Activated effector memory CD4-positive, alpha-beta T cell treated with Interleukin-2 at 50 U/mL for 16 hours (primary cell): ENCODE measurements at regions not wholly inside any gene's neighbourhood (a gene's known extent, or its start where the extent isn't known, plus 50 kb on each side); places are given as distances from the start of the nearest gene placed in this dataset.
A peak's percentile ranks its signal among the peaks of the same experiment; 100 is the strongest.

Experiments
- DNase-seq: peaks from one replicate; pipeline ENCODE4 v3.0.0-alpha.2; 2020

DNA sequence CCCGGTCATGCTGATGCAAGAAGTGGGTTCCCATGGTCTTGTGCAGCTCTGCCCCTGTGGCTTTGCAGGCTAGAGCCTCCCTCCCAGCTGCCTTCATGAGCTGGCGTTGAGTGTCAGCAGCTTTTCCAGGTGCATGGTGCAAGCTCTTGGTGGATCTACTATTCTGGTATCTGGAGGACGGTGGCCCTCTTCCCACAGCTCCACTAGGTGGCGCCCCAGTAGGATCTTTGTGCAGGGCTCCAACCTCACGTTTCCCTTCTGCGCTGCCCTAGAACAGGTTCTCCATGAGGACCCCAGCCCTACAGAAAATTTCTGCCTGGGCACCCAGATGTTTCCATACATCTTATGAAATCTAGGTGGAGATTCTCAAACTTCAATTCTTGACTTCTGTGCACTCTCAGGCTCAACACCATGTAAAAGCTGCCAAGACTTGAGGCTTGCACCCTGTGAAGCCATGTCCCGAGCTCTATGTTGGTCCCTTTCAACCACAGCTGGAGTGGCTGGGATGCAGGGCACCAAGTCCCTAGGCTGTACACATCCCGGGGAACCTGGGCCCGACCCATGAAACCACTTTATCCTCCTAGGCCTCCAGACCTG is 238.4 kb upstream of the MDFIC2 start:
- peak; percentile 46 for DNase-seq

- DNase-seq, result no peak
Observed at GRCh38 chr3:70546679-70547078, 234.2 kb upstream of the MDFIC2 start.

GRCh38 chr3:70543493-70543892 is 231.1 kb upstream of the MDFIC2 start:
- no peak for DNase-seq

- no peak for DNase-seq
Observed at GRCh38 chr3:70539908-70540307, 227.5 kb upstream of the MDFIC2 start.

DNA sequence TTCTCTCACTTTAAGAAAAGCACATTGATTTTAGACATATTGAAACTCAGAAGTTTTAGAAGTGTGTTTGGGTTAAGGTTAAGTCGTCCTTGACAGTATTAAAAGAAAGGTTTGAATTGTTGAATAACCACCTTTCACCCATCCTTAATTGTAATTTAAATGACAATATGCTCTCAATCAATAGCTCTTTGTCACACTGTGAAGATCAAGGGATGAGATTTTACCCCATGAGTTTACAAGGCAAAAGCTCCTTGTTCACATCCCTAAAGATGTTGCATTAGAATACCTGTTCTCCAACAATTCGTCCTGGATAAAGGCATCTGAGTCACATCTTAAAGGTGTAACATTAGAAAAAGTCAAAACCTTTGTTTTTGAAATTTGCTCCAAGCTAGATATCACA is 220.4 kb upstream of the MDFIC2 start:
- DNase-seq, result no peak

- no peak for DNase-seq
Observed at GRCh38 chr3:70531838-70532489, 219.5 kb upstream of the MDFIC2 start.

GRCh38 chr3:70531063-70531657 is 218.7 kb upstream of the MDFIC2 start:
- no peak for DNase-seq

DNA sequence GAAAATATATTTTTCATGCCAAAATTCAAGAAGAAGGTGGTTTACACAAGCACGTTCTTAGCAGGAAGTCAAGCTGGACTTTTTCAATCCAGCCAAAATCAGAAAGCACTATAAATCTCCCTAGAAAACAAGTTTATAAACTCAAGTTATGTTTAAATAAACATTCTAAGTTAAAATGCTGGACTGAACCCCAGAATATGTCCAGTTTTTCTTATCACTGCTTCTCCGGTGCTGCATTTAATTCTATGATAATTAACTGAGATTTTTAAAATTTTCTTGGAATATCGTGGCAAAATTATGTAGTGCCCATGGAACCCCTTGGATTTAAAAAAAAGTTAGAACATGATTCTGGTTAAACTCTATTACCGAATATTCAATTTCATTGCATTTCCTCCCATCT is 218.2 kb upstream of the MDFIC2 start:
- DNase-seq, result no peak

DNA sequence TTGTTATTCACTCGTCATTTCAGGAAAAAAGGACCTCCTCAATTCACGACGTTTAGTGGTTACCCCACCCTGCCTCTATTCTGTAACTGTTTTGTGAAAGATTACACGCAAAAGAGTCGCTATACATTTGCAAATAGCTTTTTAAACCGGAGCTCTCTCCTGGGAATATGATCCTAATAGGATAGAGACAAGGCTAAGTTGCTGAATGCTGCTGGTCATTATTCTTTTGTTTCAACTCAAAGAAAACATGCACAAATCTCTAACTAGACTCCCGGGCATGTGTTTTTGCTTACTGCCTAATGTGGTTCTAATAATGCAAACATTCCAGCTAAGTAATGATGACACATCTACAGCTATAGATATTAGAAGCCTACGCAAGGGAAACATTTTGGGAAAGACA is 214.6 kb upstream of the MDFIC2 start:
- no peak for DNase-seq

DNA sequence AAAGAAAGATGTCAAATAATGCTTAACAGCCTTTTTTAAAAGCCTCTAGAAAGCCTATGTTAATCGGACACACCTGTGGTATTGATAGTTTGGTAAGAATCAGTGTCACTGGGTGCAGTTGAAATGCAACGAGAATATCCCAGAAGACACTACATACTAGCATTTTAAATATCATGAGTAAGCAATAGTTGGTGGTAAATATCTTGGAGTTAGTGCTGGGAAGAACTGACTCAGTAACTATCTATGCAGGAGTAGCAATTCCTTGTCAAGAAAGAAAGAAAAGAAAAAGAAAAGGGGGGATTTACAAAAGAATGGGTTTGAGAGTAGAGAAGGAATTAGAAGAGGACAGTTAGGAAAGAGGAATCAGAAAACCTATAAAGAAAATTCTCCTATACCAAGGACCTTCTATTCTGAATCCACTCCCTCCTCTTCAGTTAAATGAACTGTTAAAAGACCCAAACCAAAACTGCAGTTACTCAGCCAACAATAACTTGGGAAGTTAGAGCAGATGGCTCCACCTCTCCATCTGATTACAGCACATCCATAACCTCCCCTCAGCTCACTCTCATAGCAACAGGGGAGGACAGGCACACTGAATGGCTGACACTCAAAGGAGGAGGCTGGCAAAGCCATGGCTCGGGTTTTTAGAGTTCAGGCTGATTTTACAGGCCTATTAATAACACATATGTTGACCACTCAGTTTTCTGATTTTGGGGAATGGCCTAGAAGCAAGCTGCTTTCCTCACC is 207.6 kb upstream of the MDFIC2 start:
- no peak for DNase-seq

DNA sequence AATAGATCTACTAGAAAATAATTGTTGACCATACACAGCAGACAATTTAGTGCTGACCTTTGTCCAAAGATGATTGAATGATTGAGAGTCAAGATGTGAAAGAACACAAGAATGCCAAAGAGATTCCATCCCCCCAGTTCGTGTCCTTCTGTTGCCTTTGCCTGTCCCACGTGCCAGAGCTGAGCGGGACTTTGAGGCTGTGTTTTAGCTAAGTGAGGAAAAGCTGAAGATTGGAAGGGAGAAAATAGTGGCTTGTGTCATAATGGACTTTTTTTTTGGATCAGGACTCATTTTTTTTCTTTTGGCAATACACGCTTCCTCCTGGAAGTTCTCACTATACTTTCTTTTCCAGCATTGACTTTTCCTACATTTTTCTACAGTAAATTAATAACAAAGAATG is 206.6 kb upstream of the MDFIC2 start:
- DNase-seq, result no peak

GRCh38 chr3:70518356-70518755 is 205.9 kb upstream of the MDFIC2 start:
- no peak for DNase-seq

GRCh38 chr3:70517124-70517890 is 204.9 kb upstream of the MDFIC2 start:
- DNase-seq, result no peak

DNA sequence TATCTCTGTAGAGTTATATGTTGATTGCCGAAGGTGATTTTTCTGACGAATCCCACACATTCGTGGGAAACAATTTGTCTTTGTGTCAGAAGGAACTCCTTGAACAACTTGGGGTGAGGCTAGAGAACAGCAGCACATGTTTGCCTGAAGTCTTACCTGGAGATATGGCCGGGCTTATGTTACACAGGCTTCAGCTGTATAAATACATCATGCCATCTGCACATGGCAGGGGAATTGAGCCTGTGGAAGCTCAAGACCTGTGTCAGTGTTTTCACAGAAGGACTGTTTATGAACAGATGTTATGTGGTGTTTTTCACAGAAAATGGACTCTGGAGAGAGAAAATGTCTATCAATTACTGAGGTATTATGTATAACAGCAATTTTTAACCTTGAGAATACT is 203.6 kb upstream of the MDFIC2 start:
- DNase-seq, result no peak

DNA sequence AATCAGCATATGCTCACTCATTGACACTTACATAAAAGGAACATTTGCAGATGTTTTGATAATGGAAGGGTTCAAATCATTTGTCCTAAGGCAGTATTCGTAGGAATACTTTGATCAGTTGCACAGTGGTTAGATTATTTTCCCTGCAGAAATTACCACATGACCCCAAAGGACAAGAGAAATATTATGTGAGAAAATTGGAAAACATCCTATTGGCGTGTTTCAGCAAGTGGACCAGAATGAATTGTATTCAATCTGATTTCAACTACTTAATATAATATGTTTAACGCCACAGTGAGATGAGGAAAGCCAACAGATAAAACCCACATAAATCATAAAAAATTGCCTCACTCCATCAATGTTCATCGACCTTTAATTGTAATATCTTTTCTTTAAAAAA is 195.0 kb upstream of the MDFIC2 start:
- no peak for DNase-seq

GRCh38 chr3:70506775-70507174 is 194.3 kb upstream of the MDFIC2 start:
- DNase-seq, result no peak

- no peak for DNase-seq
Observed at GRCh38 chr3:70501561-70501960, 189.1 kb upstream of the MDFIC2 start.

DNA sequence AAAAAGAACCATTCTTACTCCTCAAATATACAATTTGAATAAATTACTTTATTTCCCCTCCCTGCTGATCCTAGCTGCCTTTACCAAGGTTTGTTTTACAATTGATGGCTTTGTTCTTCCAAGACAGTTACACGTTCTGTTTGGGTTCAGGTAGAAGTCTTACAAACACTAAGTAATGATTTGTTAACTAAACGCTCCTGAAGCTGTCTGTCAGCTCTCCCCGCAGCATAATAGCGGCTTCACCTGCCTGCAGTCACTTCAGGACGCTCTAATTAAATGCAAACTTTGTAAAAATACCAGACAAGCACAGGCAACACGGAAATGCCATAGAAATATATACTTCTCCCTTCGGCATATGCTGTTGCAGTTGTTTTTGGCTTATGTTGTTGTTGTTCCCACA is 176.4 kb upstream of the MDFIC2 start:
- no peak for DNase-seq

GRCh38 chr3:70488131-70488530 is 175.7 kb upstream of the MDFIC2 start:
- no peak for DNase-seq

DNA sequence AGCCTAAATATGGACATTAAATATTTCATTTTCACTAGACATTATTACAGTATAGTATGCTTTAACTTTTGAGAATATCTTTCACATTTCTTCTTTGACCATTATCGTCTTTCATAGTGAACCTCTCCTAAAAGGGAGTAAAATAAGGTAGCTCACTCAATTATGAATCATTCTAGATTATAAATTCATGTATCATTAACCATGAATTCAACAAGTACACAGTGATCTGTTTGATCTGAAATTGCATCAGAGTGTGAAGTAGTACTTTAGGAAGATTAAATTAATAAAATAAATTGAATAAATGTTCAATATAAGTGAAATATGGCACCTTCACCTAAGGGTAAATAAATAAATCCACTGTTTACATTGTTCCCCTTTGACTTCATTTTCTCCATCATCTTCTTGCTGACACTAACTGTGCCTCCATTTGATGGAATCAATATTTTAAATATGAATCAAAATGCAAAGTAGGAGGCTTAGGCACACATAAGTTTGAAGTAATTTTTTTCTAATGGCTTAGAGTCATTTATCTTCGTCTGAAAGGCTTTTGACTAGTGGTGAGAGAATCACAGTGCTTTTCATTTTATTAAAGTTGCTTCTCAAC is 174.1 kb upstream of the MDFIC2 start:
- DNase-seq, result no peak

DNA sequence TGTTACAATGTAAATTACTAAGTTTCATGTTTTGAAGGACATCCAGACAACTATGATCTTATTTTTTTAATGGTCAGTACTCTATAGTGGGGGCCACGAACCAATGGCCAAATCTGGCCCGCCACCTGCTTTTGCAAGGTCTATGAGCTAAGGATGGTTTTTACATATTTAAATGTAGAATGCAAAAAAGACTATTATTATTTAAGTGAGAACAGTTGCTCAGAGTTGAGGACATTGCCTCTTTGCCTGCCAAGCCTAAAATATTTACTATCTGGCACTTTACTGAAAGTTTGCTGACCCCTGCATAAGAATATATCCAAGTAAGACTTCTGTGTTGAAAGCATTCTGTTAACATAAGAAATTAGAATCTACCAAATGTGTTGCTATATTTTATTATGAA is 163.7 kb upstream of the MDFIC2 start:
- DNase-seq, result no peak

DNA sequence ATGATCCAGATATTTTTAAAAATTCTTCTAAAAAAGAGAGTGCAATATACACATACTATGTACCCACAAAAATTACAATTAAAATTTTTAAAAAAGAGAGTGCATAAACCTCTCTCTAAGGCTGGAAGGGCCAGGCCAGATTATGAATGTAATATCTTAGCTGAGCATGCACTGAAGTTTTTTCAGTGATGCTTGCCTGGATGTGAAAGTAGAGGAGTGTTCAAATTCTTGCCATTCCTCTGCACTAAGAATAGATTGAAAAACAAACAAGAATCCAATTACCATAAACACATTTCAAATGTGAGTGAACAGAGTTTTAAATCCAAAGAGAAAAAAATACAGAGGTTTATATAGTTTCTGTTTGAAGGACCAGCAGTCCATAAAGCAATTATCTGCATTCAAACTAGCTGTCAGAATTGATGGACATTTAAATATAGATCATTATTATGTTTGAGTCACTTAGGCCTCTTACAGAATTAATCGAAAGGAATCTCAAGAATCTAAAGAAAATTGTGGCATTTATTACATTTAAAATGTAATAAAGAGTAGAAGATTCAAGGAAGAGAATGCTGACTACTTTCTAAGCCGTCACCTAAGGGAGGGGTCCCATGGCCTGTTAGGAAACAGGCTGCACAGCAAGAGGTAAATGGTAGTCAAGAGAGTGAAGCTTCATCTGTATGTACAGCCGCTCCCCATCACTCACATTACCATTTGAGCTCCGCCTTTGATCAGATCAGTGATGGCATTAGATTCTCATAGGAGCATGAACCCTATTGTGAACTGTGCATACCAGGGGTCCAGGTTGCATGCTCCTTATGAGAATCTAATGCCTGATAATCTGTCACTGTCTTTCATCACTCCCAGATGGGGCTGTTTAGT is 159.3 kb upstream of the MDFIC2 start:
- DNase-seq, result no peak
